ENCODE measurements at regions not wholly inside any gene's neighbourhood (a gene's known extent, or its start where the extent isn't known, plus 50 kb on each side); places are given as distances from the start of the nearest gene placed in this dataset.
A peak's percentile ranks its signal among the peaks of the same experiment; 100 is the strongest.

- DNase-seq (ENCODE audit: low spot score), result no peak
Measured at GRCh38 chr6:14274546-14275492, 157.2 kb downstream of the CD83 start.

GRCh38 chr6:14275493-14275851, 157.9 kb downstream of the CD83 start:
- no peak for DNase-seq (ENCODE audit: low spot score)

- DNase-seq (ENCODE audit: low spot score), result no peak
Measured at GRCh38 chr6:14276071-14276470, 158.5 kb downstream of the CD83 start.

- no peak for DNase-seq (ENCODE audit: low spot score)
Measured at GRCh38 chr6:14276667-14277404, 159.3 kb downstream of the CD83 start.

GRCh38 chr6:14277405-14277930, 159.9 kb downstream of the CD83 start:
- DNase-seq (ENCODE audit: low spot score), result peak; percentile 25

GRCh38 chr6:14278006-14278405, 160.4 kb downstream of the CD83 start:
- no peak for DNase-seq (ENCODE audit: low spot score)

- no peak for DNase-seq (ENCODE audit: low spot score)
Measured at GRCh38 chr6:14278446-14278845, 160.9 kb downstream of the CD83 start.

- DNase-seq (ENCODE audit: low spot score), result no peak
Measured at GRCh38 chr6:14280006-14280510, 162.5 kb downstream of the CD83 start.

- DNase-seq (ENCODE audit: low spot score), result no peak
Measured at GRCh38 chr6:14280766-14281293, 163.3 kb downstream of the CD83 start.

GRCh38 chr6:14281811-14282660, 164.5 kb downstream of the CD83 start:
- DNase-seq (ENCODE audit: low spot score), result no peak

- no peak for DNase-seq (ENCODE audit: low spot score)
Measured at GRCh38 chr6:14282854-14283505, 165.4 kb downstream of the CD83 start.

GRCh38 chr6:14283600-14284235, 166.1 kb downstream of the CD83 start:
- no peak for DNase-seq (ENCODE audit: low spot score)

GRCh38 chr6:14284969-14285590, 167.5 kb downstream of the CD83 start:
- DNase-seq (ENCODE audit: low spot score), result no peak

GRCh38 chr6:14286144-14286543, 168.6 kb downstream of the CD83 start:
- peak; percentile 64 for DNase-seq (ENCODE audit: low spot score)

- no peak for DNase-seq (ENCODE audit: low spot score)
Measured at GRCh38 chr6:14286634-14287428, 169.3 kb downstream of the CD83 start.

GRCh38 chr6:14287707-14288106, 170.1 kb downstream of the CD83 start:
- no peak for DNase-seq (ENCODE audit: low spot score)

- DNase-seq (ENCODE audit: low spot score), result peak; percentile 62
Measured at GRCh38 chr6:14288910-14289309, 171.3 kb downstream of the CD83 start.

- DNase-seq (ENCODE audit: low spot score), result no peak
Measured at GRCh38 chr6:14290041-14290771, 172.6 kb downstream of the CD83 start.
